ENCODE measurements at regions not wholly inside any gene's neighbourhood (a gene's known extent, or its start where the extent isn't known, plus 50 kb on each side); places are given as distances from the start of the nearest gene placed in this dataset.

GRCh38 chr2:6071519-6071918, 379.3 kb downstream of the SOX11 start:
- DNase-seq, result no peak

GRCh38 chr2:6072276-6072675, 380.1 kb downstream of the SOX11 start:
- no peak for DNase-seq

GRCh38 chr2:6072768-6073167, 380.6 kb downstream of the SOX11 start:
- no peak for DNase-seq

GRCh38 chr2:6073191-6074088, 381.3 kb downstream of the SOX11 start:
- DNase-seq, result peak; percentile 16

GRCh38 chr2:6074089-6074643, 382.0 kb downstream of the SOX11 start:
- DNase-seq, result no peak

GRCh38 chr2:6077585-6077984, 385.4 kb downstream of the SOX11 start:
- no peak for DNase-seq

- no peak for DNase-seq
These were observed 386.2 kb downstream of the SOX11 start for GRCh38 chr2:6078414-6078813.

GRCh38 chr2:6079405-6079804, 387.2 kb downstream of the SOX11 start:
- DNase-seq, result no peak

GRCh38 chr2:6080932-6081753, 389.0 kb downstream of the SOX11 start:
- no peak for DNase-seq

GRCh38 chr2:6081955-6082624, 389.9 kb downstream of the SOX11 start:
- no peak for DNase-seq

- DNase-seq, result no peak
These were observed 390.4 kb downstream of the SOX11 start for GRCh38 chr2:6082625-6083018.

GRCh38 chr2:6083136-6083535, 391.0 kb downstream of the SOX11 start:
- no peak for DNase-seq

GRCh38 chr2:6089474-6089873, 397.3 kb downstream of the SOX11 start:
- no peak for DNase-seq

- no peak for DNase-seq
These were observed 411.2 kb downstream of the SOX11 start for GRCh38 chr2:6103372-6103771.

- peak; percentile 19 for DNase-seq
These were observed 411.8 kb downstream of the SOX11 start for GRCh38 chr2:6103949-6104348.

GRCh38 chr2:6107290-6107689, 415.1 kb downstream of the SOX11 start:
- no peak for DNase-seq

GRCh38 chr2:6109831-6110230, 417.6 kb downstream of the SOX11 start:
- peak; percentile 61 for DNase-seq

- peak; percentile 58 for DNase-seq
These were observed 419.6 kb downstream of the SOX11 start for GRCh38 chr2:6111781-6112261.

GRCh38 chr2:6113786-6114185, 421.6 kb downstream of the SOX11 start:
- DNase-seq, result no peak

- DNase-seq, result no peak
These were observed 435.5 kb downstream of the SOX11 start for GRCh38 chr2:6127718-6128117.

GRCh38 chr2:6139142-6139541, 447.0 kb downstream of the SOX11 start:
- no peak for DNase-seq

GRCh38 chr2:6139916-6140315, 447.7 kb downstream of the SOX11 start:
- DNase-seq, result no peak

GRCh38 chr2:6140509-6140908, 448.3 kb downstream of the SOX11 start:
- no peak for DNase-seq

Data from hematopoietic multipotent progenitor cell treated with erythropoietin and hydrocortisone succinate and interleukin-3 and kit ligand, for 4 days (in vitro differentiated cells).